CD14-positive monocyte (primary cell): ENCODE measurements at regions not wholly inside any gene's neighbourhood (a gene's known extent, or its start where the extent isn't known, plus 50 kb on each side); places are given as distances from the start of the nearest gene placed in this dataset.

ENCODE experiments used
- DNase-seq, 3 donors: peaks; one replicate each; pipeline ENCODE4 v3.0.0-alpha.2; 2011 to 2022
- H2AFZ ChIP-seq: 2 replicates; pipeline ENCODE4 v1.6.0; 2012; ENCODE audit warnings: mild to moderate bottlenecking, low read depth, low read length, inconsistent platforms; ENCODE audit not compliant: insufficient read depth, poor library complexity, severe bottlenecking
- H3K27ac ChIP-seq, 2 donors: 1 replicate in 1 of 2; 2 replicates in 1 of 2; pipeline ENCODE4 v1.5.1; 2012 to 2013; ENCODE audit warnings: low read length in 2 of 2, control low read depth in 1 of 2, inconsistent platforms in 1 of 2, low read depth in 1 of 2, mild to moderate bottlenecking in 1 of 2
- H3K27me3 ChIP-seq, 2 donors: one replicate each; pipeline versions ENCODE4 v1.6.0 to v1.6.1; 2011 to 2013; ENCODE audit warnings: low read length in 2 of 2; ENCODE audit not compliant: control insufficient read depth in 2 of 2, insufficient read depth in 2 of 2
- H3K36me3 ChIP-seq, 2 donors: replicated peaks in 1 of 2; 1 replicate in 1 of 2; 2 replicates in 1 of 2; pipeline versions ENCODE4 v1.5.1 to v1.6.1; 2012 to 2013; ENCODE audit warnings: low read length in 2 of 2, control low read depth in 1 of 2, inconsistent platforms in 1 of 2, mild to moderate bottlenecking in 1 of 2; ENCODE audit not compliant: insufficient read depth in 2 of 2, control insufficient read depth in 1 of 2
- H3K4me1 ChIP-seq, 2 donors: 1 replicate in 1 of 2; 2 replicates in 1 of 2; pipeline versions ENCODE4 v1.5.1 to v1.6.1; 2012 to 2013; ENCODE audit warnings: low read length in 2 of 2, control low read depth in 1 of 2, inconsistent platforms in 1 of 2, mild to moderate bottlenecking in 1 of 2, moderate library complexity in 1 of 2; ENCODE audit not compliant: insufficient read depth in 2 of 2, control insufficient read depth in 1 of 2
- H3K4me2 ChIP-seq: replicated peaks from 2 replicates; pipeline ENCODE3; 2012; ENCODE audit warnings: low read length, moderate library complexity, mild to moderate bottlenecking; ENCODE audit not compliant: poor library complexity, severe bottlenecking; ENCODE audit errors: extremely low read depth
- H3K4me3 ChIP-seq, 3 experiments: fragments of 200-600 bp in 1 of 3; sonication (generic) in 1 of 3; replicated peaks in 1 of 3; 1 replicate in 2 of 3; 2 replicates in 1 of 3; pipeline ENCODE4 v1.5.1; 2011 to 2013; ENCODE audit warnings: low read length in 3 of 3, mild to moderate bottlenecking in 3 of 3, control low read depth in 2 of 3, low read depth in 2 of 3, inconsistent platforms in 1 of 3, moderate library complexity in 1 of 3
- H3K79me2 ChIP-seq: 2 replicates; pipeline ENCODE4 v1.6.0; 2012; ENCODE audit warnings: mild to moderate bottlenecking, control low read depth, inconsistent platforms, low read length, moderate library complexity; ENCODE audit not compliant: insufficient read depth
- H3K9ac ChIP-seq: 2 replicates; pipeline ENCODE4 v1.6.0; 2017; ENCODE audit warnings: low read length, mild to moderate bottlenecking; ENCODE audit not compliant: insufficient read depth, poor library complexity, severe bottlenecking
- H3K9me3 ChIP-seq, 2 donors: replicated peaks in 1 of 2; 1 replicate in 1 of 2; 2 replicates in 1 of 2; pipeline versions ENCODE4 v1.5.1 to v1.6.1; 2012 to 2013; ENCODE audit warnings: low read length in 2 of 2, control low read depth in 1 of 2; ENCODE audit not compliant: control insufficient read depth in 1 of 2, insufficient read depth in 1 of 2
- H4K20me1 ChIP-seq: 2 replicates; pipeline ENCODE4 v1.6.0; 2012; ENCODE audit warnings: mild to moderate bottlenecking, low read length, control low read depth, moderate library complexity; ENCODE audit not compliant: insufficient read depth
- H3K27ac Mint-ChIP-seq, 7 donors: one replicate each; pipeline ENCODE4 v1.8.0; 2020; ENCODE audit warnings: mild to moderate bottlenecking in 7 of 7, mixed read lengths in 7 of 7, moderate library complexity in 6 of 7, inconsistent platforms in 2 of 7
- H3K27me3 Mint-ChIP-seq, 3 donors: one replicate each; pipeline ENCODE4 v1.8.0; 2021 to 2022; ENCODE audit warnings: low read depth in 3 of 3, mild to moderate bottlenecking in 3 of 3, mixed read lengths in 3 of 3, moderate library complexity in 3 of 3, inconsistent platforms in 1 of 3
- H3K36me3 Mint-ChIP-seq, 2 donors: one replicate each; pipeline ENCODE4 v1.8.0; 2020; ENCODE audit warnings: mixed read lengths in 2 of 2, inconsistent platforms in 1 of 2, mild to moderate bottlenecking in 1 of 2
- H3K4me1 Mint-ChIP-seq: one replicate; pipeline ENCODE4 v1.8.0; 2020; ENCODE audit warnings: mild to moderate bottlenecking, mixed read lengths
- H3K4me3 Mint-ChIP-seq, 2 donors: one replicate each; pipeline ENCODE4 v1.8.0; 2020; ENCODE audit warnings: mild to moderate bottlenecking in 2 of 2, mixed read lengths in 2 of 2, moderate library complexity in 1 of 2
- H3K9me3 Mint-ChIP-seq, 7 donors: one replicate each; pipeline ENCODE4 v1.8.0; 2020 to 2022; ENCODE audit warnings: mixed read lengths in 7 of 7, mild to moderate bottlenecking in 6 of 7, moderate library complexity in 6 of 7, inconsistent platforms in 2 of 7
- CTCF ChIP-seq: fragments of 200-600 bp; IDR thresholded peaks from one replicate; pipeline ENCODE4 v1.8.0; 2022; ENCODE audit warnings: antibody characterized with exemption, mild to moderate bottlenecking
- WGBS: methylation state at CpG from one replicate; pipeline ENCODE4 v1.1.5; 2013; ENCODE audit warnings: missing lambda C conversion rate; ENCODE audit not compliant: insufficient coverage; 5-methylcytosine and 5-hydroxymethylcytosine counted together
- intact Hi-C, 2 donors: fragments of 100-400 bp; cut with micrococcal nuclease; formaldehyde crosslinking; loops; one replicate each; pipeline versions ENCODE4 v1.15.0 to v1.15.1; 2023

DNA sequence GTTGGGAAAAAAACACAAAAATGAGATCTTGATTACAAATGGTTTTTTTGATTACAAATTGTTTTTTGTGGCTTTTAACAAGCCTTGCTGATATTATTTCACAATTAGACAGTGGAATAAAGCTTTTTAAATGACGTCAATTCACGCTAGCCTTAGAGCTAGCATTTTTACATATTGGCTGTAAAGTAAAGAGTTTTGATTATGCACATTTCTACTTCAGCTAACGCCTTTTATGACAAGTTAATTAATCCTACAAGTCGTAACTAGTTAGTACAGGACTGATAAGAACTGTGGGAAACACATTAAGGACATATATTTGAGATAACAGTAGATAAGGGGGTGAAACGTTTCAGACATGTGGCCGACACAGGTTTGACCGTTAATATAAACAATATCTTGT is 95.7 kb upstream of the ATXN3L start:
- no peak for TF ChIP-seq CTCF
- WGBS, result no CpG with 5 or more reads among the region's 7 CpGs
- Histone ChIP-seq H3K36me3 (no peaks in the 10 kb centered on the region), H3K9me3 (no peaks in the 10 kb centered on the region), H3K79me2 (no peaks in the 10 kb centered on the region), H3K27ac (no peak overlapping the region), H3K9ac (no peak overlapping the region), H3K4me2 (no peak overlapping the region), H3K4me1 (no peaks in the 10 kb centered on the region), H3K4me3 (no peak overlapping the region), H2AFZ (no peak overlapping the region), H3K27me3 (peaks cover 0 to 7% of the 10 kb centered on the region in 2 donors), H4K20me1 (no peaks in the 10 kb centered on the region)
- no peak overlapping the region for H3K27ac Mint-ChIP-seq
- intact Hi-C loops, result no loop called here
- H3K4me3 Mint-ChIP-seq, result no peak overlapping the region
- H3K27me3 Mint-ChIP-seq, result peaks cover 0 to 31% (median 0%) of the 10 kb centered on the region in 3 donors
- peaks cover 0 to 3% (median 0%) of the 10 kb centered on the region in 7 donors for H3K9me3 Mint-ChIP-seq
- no peaks in the 10 kb centered on the region for H3K4me1 Mint-ChIP-seq
- no peak for DNase-seq
- H3K36me3 Mint-ChIP-seq, result no peaks in the 10 kb centered on the region

- Histone ChIP-seq H3K9me3 (no peaks in the 10 kb centered on the region), H3K27me3 (peaks cover 0 to 7% of the 10 kb centered on the region in 2 donors), H3K4me3 (no peak overlapping the region), H3K9ac (no peak overlapping the region), H4K20me1 (no peaks in the 10 kb centered on the region), H3K4me2 (no peak overlapping the region), H3K79me2 (no peaks in the 10 kb centered on the region), H3K36me3 (no peaks in the 10 kb centered on the region), H3K27ac (no peak overlapping the region), H3K4me1 (no peaks in the 10 kb centered on the region), H2AFZ (no peak overlapping the region)
- H3K9me3 Mint-ChIP-seq, result peaks cover 0 to 2% (median 0%) of the 10 kb centered on the region in 7 donors
- TF ChIP-seq CTCF, result no peak
- no peak overlapping the region for H3K27ac Mint-ChIP-seq
- no peak overlapping the region for H3K4me3 Mint-ChIP-seq
- no peaks in the 10 kb centered on the region for H3K36me3 Mint-ChIP-seq
- no CpG with 5 or more reads among the region's 8 CpGs for WGBS
- intact Hi-C loops, result no loop called here
- peaks cover 0 to 31% (median 0%) of the 10 kb centered on the region in 3 donors for H3K27me3 Mint-ChIP-seq
- DNase-seq, result no peak
- H3K4me1 Mint-ChIP-seq, result no peaks in the 10 kb centered on the region
These were observed 94.3 kb upstream of the ATXN3L start for GRCh38 chrX:13414006-13414647.
